ELR (cell line): ENCODE measurements at regions not wholly inside any gene's neighbourhood (a gene's known extent, or its start where the extent isn't known, plus 50 kb on each side); places are given as distances from the start of the nearest gene placed in this dataset.

Experiments
- DNase-seq: peaks from one replicate; pipeline ENCODE4 v3.0.0-alpha.2; 2015; ENCODE audit warnings: low read depth

DNA sequence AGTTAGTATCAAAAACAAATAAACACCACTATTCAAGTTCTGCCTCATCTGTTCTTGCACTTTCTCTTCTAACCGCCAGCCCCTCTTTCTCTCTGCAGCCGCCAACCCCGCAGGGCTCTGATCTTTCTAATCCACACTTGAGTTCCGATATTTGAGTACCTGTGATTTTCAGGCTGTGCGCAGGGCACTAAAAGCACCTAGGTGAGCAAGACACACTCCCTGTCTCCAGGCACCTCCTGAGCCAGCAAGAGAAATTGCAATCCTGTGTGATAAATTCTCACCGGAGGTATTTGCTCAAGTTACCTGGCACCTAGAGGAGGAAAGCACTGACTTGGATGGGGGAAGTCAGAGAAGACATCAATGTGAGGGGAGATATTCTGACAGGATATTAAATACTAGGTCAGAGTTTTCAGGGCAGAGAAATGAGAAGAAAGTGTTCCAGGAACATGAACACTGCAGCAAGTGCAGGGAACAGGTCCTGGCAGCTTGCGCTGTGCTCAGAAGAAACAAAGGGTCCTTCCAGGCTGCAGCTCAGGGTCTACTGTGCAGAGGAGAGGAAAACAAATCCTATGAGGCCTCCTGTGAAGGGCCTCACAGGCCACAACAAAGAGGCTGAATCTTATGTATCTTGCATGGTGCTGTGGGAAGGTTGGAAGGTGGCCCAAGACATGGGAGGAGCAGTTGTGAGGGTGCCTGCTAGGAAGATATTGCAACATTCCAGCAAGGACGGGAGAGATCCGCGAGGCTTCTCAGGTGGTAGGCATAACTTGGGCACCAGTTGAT is 568.7 kb upstream of the MGMT start:
- no peak for DNase-seq

GRCh38 chr10:128898916-128899195 is 568.2 kb upstream of the MGMT start:
- DNase-seq = no peak

DNA sequence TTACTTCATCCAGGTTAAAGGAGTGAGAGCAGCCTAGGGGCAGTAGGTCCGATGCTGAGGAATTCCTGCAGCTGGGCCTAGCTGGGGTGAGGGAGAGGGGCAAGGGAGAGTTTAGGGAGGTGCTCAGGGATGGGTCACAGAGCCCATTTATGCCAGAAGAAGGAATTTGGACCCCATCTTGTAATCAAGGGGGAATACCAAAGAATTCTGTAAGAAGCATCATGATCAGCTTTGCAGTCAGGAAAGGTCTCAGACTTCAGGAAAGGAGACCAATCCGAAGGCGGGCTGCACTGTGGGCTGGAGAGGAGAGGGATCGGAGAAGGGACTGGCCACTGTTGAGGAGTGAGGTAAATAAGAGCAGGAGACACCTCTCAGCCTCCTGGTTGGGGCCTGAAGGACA is 566.6 kb upstream of the MGMT start:
- no peak for DNase-seq

DNA sequence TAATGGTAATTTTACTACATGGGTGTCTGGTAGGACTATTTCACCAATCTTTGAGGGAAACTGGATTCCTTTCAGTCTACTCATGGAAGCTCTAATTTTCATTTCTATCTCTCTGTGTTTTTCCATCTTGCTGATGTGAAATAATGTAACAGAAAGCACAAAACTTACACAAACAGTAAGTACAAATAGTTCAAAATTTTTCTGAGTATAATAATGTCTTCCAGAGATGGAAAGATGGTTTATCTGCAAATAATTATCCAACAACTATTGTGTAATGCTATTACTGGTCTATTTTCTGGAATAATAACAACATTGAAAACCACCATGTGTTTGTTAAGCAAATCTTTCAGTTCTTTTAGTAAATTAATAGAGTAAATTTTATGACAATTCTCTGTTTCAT is 565.8 kb upstream of the MGMT start:
- no peak for DNase-seq

GRCh38 chr10:128902031-128902710 is 564.9 kb upstream of the MGMT start:
- DNase-seq = no peak

DNA sequence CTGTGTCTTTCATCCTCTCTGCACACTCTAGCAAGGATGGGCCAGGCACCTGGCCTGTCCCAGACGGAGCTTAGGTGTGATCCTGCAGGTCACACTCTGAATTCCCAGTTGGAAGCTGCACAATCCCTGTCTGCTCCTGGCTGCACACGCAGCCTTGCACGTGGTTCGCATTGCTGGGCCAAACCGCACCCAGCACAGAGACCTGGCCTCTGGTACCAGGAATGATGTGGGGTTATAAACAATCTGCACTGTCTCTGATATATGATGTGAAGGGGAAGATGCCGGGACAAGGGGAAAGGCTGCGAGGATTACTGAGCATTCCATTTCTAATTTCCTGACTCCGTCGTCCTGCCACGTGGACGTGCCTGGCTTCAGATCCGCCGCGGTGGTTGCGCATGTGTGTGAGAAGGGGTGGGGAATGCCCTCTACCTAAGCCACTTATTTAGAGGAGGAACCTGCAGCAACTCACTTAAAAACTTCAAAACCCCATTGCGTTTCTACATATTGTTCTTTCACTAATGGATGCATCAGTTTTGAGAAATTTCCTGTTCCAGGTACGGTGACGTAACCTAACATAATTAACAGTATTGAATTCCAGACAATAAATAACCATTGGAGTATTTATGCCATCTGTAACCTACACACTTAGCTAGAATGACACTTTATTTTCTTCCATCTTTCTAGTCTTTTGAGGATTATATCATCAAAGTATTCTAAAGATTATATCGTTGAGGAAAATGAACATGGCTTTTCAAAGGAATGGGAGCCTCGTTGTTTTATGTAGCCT is 559.7 kb upstream of the MGMT start:
- no peak for DNase-seq

- no peak for DNase-seq
Measured at GRCh38 chr10:128908099-128908498, 558.9 kb upstream of the MGMT start.

DNA sequence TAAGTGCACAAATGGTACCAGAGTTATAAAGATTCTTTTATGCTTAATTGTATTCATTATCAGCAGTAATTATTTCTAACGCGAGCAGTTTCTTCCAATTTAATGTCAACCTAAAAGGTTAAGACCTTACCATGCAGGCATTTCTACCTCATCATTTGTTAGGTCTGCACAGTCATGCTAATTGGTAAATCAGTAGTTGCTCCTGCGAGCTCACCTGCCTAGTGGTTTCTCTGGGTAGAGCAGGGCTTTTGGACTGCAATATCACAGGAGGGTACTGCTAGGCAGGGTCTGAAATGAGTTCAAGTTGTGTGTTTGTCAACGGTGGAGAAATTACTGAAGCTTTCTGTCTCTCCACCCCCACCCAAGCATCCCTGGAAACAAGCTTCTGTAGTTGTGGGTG is 558.5 kb upstream of the MGMT start:
- no peak for DNase-seq

GRCh38 chr10:128912568-128913311 is 554.3 kb upstream of the MGMT start:
- DNase-seq = no peak

DNA sequence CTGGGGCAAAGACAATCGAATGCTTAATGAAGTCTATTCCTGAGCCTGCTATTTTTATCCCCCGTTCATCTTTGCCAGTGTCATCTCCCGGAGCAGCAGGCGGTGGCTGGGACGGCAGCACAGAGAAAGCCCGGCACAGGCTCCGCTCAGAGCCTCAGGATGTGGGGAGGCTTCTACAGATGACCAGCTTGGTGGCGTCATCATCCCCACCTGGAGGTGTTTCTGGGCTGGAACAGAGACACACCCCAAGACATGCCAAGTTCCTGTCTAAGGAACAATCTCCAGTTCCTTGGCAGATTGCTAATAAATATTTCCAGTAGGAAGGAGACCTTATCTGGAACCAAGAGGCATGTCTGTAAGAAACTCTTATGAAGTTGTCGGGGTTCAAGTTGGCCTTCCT is 552.4 kb upstream of the MGMT start:
- DNase-seq = no peak

DNA sequence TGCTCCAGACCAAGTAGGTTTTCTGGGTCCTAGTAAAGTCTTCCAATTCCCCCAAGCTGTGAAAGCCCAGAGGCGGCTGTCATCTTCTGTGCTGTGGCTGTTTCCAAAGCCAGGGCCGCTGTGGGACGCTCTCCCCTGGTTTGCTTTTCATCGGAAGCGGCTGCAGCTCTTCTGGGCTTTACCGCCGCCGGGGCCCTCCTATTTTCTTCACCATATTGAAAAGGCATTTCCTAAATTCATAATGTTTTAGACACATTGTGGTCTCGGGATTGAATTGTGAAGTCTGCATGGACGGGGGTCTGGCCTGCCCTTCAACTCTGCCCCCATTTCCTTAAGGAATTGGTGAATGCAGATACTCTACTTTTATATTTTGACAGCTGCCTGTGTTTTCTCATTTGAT is 551.4 kb upstream of the MGMT start:
- no peak for DNase-seq

DNA sequence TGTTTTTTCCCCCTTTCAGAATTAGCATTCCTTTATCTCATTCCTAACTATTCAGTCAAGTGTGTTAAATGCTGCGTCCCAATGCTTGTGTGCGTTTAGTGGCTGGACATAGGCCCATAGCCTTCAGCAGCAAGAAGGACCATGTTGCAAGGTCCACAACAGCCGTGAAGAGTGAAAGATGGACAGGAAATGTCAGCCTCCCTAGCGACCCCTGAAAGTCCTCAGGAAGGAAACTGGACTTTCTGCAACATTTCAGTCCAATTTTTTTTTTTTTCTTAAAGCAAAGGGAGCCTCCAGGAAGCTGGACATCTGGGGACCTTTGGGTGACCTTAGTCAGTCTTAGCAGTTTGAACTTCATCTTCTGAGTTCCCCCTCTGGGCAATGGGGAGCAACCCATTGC is 550.7 kb upstream of the MGMT start:
- DNase-seq = no peak

DNA sequence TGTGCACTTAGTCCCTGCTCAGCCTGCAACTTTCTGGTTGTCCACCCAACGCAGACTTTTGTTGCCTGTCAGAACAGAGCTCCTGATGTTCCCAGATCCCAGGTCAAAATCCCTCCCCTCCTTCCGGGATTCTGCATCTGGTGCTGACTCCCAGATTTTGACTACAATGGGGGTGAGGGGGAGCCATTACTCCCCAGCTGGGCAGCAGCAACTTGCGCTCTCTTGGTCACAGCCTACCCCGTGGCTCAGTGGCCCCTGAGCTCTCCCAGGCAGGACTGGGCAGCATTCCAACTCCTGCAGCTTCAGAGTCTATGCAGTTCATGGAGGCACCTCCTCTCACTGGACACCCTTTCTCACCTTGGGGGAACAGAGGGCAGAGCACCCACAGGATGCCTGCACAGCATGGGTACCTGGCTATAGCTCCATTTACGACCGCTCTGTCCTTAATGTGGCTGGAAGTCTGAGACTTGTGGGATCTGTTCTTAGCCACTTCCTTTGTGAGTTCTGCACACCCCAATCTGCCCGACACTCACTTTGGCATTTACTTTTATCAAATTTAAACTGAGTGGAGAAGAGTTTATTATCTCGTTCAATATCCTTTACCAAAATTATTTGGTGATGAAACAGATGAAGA is 545.5 kb upstream of the MGMT start:
- DNase-seq = no peak

- no peak for DNase-seq
Measured at GRCh38 chr10:128922172-128922571, 544.9 kb upstream of the MGMT start.

DNA sequence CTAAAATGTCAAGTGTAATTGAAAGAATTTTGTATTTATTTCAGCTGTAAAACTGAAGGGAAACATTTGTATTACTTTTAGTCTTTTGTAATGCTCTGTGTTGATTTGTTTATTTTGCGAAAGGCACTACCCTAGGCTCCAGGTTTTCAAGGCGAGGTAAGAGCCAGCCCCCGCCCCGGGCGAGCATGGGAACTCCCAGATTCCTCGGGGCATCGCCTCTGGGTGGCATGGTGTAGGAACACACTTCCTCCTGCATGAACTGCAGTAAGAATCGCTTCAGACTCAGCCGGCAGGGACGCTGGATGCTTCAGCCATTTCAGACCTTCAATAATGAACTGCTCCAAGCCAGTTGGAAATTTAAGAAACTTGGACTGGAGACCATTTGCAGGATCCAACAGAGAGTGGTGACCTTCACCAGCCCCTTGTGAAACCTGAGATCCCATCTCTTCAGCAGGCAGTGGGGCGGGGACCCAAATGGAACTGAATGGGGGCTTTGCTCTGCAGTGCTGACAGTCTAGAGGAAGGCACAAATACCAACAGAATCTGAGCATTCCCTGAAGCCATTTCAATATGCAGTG is 544.3 kb upstream of the MGMT start:
- DNase-seq = no peak

GRCh38 chr10:128924918-128925317 is 542.1 kb upstream of the MGMT start:
- DNase-seq = no peak

GRCh38 chr10:128926711-128927110 is 540.3 kb upstream of the MGMT start:
- DNase-seq = no peak

GRCh38 chr10:128927497-128928161 is 539.4 kb upstream of the MGMT start:
- no peak for DNase-seq

- DNase-seq = no peak
Measured at GRCh38 chr10:128928231-128928836, 538.7 kb upstream of the MGMT start.

GRCh38 chr10:128929131-128929530 is 537.9 kb upstream of the MGMT start:
- no peak for DNase-seq

GRCh38 chr10:128929767-128930166 is 537.3 kb upstream of the MGMT start:
- no peak for DNase-seq
